HG03159 (cell line): ENCODE measurements at regions not wholly inside any gene's neighbourhood (a gene's known extent, or its start where the extent isn't known, plus 50 kb on each side); places are given as distances from the start of the nearest gene placed in this dataset.
"Not testable (repeated sequence)": the region's sequence is repeated elsewhere in the genome, so short reads cannot be mapped to it uniquely, and the experiment has no call there.

Source experiments
- ATAC-seq: cut with Tn5 transposase; IDR thresholded peaks from one replicate; pipeline ENCODE4 v1.9.1; 2021; ENCODE audit warnings: mild to moderate bottlenecking, moderate library complexity; ENCODE audit not compliant: unreplicated experiment

DNA sequence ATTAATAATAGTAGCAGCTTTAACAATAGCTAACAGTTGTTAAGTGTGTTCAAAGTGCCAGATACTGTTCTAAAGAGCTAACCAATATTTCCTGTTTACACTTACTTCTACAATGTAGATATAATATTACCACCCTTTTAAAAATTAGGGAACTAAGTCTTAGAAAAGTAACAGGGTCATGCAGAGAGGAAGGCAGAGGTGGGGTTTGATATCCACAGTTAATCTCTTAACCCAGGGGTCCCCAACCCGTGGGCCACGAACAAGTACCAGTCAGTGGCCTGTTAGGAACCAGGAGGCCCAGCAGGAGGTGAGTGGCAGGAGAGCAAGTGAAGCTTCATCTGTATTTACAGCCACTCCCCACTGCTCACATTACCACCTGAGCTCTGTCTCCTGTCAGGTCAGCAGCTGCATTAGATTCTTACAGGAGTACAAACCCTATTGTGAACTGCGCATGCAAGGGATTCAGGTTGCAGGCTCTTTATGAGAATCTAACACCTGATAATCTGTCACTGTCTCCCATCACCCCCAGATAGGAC lies 89.1 kb downstream of the ACTL7B start:
- ATAC-seq = no peak

DNA sequence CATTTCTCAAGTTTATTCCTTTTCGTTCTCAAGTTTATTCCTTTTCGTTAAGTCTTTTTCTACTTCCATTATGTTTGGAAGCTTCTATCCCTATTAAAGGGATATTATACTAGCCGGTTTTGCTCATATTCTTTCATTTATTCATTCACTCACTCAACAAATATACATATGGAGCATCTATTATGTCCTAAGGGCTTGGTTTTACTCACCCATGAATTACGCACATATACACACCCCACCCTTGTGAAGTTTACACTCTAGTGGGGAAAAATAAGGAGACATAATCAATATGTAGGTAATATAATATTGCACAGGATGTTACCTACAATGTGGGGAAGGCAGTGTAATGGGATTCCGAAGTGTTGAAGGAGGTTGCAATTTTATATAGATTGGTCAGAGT lies 90.5 kb downstream of the ACTL7B start:
- no peak for ATAC-seq

DNA sequence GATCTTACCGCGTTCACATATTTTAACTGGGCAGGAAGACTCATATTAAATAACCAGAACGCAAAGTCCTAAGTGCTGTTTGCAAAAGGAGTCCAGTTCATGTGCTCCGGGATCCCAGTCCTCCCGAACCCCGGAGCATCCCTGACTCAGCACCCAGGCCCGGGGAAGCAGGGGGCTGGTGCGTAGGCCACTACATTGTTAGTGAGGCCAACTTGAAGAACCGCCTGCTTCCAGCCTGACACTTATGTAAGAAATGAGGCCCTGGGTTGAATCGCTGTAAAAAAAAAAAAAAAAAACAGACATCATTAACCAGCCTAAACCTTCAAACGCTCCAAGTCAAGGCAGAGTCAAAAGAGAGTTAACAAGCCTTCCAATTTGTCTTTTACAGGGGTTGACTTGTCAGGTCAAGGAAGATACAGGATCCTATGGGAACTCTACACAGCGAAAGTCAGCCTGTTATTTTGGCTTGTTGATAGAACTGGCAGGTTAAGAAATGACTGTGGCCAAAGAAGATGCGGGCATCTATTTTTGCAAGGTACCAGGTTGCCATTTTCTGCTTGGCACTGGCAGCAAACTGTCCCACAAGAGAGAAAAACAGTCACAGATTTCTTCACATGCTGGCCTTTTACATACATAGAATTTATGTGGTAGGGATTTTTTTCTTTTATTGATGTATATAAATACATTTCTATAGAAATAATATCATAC lies 93.3 kb downstream of the ACTL7B start:
- no peak for ATAC-seq

DNA sequence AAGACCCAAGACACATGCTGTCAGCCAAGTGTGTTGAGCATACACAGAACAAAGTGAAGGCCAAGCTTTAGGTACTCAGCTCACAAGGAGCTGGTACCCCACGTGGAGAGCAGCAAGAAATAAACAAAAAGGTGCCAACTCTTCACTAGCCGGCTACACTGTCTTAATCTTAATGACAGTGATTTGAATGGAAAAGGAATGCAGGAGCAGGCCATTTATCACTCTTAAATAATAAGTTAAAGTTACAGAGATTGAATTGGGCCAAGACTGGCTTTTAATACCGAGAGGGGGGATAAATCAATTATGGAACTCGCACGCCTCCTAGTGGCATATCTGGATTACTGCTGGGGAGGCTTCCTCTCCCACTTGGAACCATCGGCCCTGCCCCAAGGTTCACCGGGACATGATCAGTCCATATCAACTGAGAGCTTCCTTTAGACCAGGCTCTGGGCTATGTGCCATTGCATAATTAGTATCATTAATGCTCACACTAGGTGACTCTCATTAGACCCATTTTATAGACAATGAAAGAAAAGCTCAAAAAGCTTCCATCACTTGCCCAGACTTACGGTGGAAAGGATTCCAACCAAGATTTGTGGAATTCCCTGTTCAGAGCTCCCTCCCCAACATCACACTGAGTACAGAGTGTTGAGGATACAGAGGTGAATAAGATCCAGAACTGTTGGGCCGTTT lies 94.0 kb downstream of the ACTL7B start:
- peak; percentile 74 for ATAC-seq

DNA sequence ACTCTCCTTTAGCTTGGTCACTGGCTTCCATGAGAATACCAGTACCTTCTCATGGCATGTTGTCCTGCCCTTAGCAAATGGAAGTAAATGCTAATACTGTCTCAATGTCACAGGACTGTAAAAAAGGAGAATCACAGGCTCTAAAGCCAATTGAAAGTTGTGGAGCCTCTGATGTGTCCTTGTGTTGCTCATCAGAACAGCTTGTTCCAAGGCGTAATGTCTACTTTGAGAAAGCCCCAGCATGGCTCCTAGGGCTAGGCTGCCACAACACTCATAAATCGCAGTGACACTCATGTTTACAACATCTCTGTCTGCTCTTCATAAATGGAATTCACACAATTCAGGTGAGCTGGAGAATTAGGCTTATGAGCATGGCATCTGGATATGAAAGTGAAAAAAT lies 94.9 kb downstream of the ACTL7B start:
- no peak for ATAC-seq

DNA sequence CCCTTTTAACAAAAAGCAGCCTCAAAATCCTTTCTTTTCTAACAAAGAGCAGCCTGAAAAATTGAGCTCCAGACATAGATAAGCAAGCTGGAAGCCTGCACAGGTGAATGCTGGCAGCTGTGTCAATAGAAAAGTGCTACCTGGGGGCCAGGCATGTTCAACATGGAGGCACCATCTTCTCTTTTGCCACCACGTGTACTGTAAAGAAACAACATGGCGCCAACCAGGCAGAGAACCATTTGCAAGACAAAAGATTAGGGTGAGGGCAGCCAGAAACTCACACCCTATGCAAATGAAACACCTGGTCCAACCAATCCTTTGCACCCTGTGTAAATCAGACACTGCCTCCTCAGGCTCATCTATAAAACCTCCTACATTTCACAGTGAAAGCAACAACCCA lies 96.0 kb downstream of the ACTL7B start:
- ATAC-seq = no peak

DNA sequence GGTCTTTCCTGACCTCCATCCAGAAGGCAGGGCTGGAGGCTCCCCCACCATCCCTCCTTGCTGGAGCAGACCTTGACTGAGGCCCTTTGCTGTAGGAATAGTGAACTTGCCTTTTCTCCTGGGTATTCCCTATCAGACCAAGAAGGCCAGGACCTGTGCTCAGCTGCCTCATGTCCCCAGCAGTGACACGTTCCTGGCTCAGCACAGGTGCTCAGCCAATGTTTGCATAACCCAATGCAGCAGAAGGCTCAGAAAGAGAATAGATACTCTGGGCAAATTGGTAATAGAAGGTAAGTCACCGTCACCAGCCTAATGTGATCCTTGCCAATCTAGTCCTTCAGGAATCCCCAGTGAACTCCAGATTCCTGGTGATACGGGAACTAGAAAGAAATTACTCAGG lies 96.4 kb downstream of the ACTL7B start:
- no peak for ATAC-seq

DNA sequence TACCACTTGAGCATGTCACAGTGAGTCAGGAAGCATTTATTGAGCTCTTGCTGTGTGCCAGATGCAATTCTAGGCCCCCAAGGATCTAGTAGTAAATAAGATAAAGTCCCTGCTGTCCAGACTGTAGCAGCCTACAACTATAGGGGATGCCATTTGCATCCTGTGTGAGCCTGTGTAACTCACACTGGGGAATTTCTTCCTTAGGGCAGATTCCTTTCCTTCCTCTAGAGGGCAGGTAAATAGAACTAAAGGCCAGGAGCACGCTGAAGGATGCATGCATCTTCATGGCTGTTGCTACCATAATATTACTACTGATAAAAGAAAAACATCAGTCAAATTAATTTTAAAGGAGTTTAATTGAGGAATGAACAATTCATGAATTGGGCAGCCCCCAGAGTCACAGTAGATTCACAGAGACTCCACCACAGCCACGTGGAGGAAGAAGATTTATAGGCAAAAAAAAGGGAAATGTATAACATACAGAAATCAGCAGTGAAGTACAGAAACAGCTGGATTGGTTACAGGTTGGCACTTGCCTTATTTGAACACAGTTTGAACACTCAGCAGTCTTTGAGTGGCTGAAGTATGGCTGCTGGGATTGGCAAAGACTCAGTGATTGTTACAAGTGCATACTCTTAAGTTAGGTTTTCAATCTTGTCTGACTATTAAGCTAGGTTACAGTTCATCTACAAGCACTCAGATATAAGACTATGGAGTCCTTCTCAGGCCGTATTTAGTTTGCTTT lies 98.9 kb downstream of the ACTL7B start:
- no peak for ATAC-seq

DNA sequence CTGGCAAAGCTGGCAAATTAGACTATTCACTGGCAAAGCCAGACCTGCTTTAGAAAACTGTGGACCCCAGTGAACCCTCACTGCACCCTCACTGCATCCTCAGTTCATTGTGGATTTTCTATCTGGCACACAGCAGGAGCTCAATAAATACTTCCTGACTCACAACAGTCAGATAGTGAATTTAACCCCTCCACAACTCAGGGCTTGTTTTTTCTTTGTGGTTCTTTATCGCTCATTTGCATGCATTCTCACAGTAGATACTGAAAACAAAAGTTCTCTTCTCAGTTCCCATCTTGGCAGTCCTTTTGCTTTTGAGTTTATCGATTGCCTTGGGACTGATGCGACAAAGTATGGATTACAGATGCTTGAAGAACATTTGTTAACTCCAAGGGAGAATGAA lies 99.8 kb downstream of the ACTL7B start:
- peak; percentile 65 for ATAC-seq

DNA sequence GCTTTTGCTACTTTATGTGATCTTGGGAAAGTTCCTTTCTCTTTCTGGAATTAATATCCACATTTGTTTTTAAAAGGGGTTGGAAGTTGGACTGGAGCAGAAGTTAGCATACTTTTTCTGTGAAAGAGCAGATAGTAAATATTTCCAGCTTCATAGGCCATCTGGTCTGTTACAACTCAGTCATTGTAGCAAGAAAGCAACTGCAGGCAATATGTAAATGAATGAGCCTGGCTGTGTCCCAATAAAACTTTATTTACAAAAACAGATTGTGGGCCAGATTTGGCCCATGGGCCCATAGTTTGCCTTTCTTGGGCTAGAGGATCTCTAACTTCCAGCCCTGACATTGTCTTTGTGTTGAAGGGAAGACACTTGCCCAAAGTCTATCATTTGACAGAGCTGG lies 104.4 kb downstream of the ACTL7B start:
- no peak for ATAC-seq

DNA sequence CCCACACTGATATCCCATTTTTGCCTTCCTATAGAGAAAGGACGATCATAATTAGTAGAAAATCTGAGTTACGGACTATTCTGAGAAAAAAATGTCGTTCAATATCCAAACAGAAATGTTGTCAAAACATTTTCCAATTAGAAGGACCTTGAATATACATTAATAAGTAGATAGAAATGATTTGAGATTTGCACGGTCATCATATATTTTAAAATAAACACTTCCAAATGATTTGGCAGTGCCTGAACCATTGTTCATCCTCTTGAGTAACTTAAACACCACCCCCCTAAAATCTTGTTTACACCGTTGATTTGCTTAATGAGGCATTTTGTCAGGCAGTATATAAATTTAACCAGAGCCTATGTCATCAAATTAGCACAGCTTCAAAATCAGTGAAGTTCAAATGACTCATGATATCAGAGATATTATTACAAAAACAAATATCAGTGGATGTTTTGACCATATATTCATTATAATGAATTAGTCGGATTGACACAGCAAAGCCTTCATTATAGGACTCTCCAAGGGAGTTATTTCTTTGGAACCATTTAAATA lies 105.0 kb downstream of the ACTL7B start:
- no peak for ATAC-seq

DNA sequence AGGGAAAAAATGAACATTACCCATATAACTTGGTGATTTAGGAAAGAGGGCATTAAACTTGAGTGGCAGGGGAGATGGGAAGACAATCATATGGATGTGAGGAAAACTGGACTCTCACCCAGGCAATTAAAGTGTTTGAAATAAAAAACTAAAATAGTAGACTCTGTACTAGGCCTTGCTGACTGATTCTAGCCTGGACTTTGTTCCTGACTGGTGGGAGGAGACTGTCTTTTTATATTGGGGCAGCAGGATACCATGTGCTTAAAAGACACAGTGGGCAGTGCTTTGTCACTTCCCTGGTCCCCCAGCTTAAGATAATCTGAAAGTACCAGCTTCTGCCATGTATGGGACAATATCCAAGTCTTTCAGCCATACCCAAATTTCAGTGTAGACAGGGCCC lies 107.0 kb downstream of the ACTL7B start:
- no peak for ATAC-seq

DNA sequence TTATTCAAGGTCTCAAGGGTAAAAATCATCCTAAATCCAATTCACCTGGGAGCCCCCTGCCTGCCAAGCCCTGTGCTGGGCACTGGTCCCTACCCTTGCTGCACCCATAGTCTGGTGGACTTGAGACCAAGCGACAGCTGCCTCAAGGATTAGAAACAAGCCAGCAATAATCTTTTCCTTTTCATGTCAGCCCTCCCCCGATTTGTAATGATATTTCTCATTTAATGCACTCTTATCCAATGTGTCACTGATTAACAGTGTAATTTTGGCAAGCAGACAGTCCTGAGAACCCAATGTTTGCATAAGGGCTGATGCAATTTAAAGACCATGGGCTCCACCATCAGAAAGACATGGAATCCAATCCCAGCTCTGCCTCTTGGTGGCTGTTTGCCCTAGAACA lies 108.9 kb downstream of the ACTL7B start:
- no peak for ATAC-seq

DNA sequence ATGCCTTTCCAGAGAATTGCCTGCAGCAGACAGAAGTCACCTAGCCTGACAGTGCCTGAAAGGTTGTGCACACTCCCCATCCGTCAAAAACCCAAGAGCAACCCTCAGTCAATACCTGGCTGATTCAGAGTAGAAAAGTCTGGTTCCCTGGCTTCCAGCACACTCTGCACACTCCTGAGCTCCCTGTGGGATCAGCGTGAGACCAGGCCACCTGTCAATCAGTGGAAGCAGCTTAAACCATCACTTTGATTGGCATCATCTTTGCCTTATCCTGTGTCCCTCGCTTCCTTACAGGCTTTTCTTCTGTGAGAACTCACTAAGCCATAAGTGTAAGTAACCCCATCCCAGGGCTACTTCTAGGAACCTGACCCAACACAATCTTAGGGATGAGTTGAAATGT lies 109.8 kb downstream of the ACTL7B start:
- no peak for ATAC-seq

DNA sequence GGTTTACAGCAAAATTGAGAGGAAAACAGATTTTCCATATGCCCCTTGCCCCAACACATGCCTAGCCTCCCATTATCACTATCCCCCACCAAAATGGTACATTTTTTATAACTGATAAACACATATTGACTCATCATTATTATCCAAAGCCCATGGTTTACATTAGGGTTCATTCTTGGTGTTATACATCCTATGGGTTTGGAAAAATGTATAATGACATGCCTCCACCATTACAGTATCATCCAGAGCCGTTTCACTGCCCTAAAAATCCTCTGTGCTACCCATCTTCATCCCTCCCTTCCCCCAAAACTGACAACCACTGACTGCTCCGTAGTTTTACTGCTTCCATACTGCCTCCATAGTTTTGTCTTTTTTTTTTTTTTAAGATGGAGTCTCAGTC lies 111.1 kb downstream of the ACTL7B start:
- ATAC-seq = no peak

DNA sequence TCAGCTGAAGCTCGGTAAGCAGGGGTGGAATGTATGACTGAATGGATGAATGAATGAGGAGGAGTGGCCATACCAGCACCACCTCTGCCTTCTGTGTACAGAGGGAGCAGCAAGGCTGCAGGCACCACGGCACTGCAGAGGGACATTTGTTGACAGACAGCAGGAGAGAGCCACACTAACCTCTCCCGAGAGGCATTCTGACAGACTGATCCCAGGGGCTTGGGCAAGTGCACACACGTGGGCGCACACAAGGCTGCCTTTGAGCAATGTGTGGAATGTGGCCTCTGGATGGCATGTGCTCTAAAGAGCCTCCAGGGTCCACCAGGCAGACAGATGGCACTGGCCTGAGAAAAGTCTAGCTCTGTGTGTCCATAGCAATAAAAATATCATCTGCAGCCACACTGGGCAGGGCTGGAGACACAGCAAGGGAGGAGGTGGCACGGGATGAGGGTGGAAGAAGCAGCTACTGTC lies 111.8 kb downstream of the ACTL7B start:
- ATAC-seq = no peak

DNA sequence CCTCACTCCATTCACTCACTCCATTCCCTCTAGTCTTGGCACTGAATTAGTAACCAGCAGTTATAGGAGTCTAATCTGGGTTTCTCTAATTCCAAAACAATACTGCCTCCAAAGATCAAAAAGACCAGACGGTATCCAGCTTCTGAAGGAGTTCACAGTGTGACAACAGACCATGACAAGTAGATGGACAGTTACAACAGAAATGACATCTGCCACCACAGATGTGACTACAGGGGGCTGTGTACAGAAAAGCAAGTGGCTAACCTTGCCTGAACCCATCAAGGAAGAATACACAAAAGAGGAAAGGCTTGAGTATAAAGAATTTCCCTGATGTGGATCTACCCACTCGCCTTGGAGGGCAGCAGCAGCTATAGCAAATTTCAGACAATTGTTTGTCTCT lies 112.4 kb downstream of the ACTL7B start:
- no peak for ATAC-seq

DNA sequence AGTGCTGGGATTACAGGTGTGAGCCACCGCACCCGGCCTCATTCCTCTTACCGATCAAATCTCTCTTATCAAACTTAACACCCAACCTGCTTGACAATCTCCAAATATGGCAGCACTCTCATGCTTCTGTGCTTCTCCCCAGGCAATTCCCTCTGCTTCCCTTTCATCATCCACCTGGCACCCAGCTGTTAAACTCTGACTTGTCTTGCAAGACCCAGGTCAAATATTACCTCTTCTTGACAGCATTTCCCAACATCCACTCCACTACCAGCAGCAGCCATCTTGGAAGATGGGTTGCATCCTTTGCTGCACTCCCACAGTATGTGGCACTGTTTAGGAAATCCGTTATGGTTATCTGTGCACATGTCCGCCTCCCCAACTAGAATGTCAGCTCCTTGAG lies 113.6 kb downstream of the ACTL7B start:
- ATAC-seq = no peak

DNA sequence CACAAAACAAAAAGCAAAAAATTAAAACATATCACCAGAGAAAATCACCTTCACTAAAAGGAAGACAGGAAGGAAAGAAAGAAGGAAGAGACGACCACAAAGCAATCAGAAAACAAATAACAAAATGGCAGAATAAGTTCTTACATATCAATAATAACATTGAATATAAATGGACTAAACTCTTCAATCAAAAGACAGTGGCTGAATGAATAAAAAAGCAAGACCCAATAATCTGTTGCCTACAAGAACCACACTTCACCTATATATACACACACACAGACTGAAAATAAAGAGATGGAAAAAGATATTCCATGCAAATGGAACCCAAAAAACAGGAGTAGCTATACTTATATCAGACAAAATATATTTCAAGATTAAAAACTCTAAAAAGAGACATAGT lies 124.5 kb downstream of the ACTL7B start:
- not testable (repeated sequence) for ATAC-seq

DNA sequence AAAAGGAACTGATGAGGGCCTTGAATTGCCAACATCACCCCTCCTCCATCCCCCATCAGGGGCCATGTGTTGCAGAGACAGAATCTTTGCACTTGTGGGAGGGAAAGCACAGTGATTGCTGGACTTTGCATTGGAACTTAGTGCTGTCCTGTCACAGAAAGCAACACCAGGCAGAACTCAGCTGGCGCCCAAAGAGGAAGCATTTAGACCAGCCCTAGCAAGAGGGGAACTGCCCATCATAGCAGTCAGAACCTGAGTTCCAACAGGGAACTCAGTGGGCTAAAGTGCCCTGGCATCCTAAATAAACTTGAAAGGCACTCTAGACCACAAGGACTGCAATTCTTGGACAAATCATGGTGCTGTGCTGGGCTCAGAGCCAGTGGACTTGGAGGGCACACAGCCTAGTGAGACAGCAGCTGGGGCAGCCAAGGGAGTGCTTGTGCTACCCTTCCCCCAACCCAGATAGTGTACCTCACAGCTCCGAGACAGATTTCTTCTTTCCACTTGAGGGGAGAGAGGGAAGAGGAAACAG lies 128.1 kb downstream of the ACTL7B start:
- no peak for ATAC-seq

DNA sequence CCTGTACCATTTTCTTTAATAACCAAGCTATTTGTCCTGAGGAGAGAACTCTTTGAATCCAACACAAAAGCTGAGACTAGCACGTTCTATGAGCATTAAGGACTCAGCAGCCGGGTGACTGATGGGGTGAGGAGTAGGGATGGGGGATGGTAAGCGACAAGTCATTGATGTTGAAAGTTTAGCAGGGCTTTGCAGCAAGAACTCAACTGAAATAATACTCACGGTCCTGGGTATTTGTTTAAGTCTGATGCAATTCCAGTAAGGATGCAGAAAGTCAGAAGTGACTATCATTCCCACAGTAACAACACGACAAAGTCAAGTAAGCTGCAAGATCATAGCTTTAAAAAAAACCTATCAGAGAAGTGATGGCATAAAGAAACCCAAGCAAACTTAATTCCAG lies 131.1 kb downstream of the ACTL7B start:
- no peak for ATAC-seq
